ENCODE measurements at regions not wholly inside any gene's neighbourhood (a gene's known extent, or its start where the extent isn't known, plus 50 kb on each side); places are given as distances from the start of the nearest gene placed in this dataset.
"Not testable (repeated sequence)": the region's sequence is repeated elsewhere in the genome, so short reads cannot be mapped to it uniquely, and the experiment has no call there.

- TF ChIP-seq CTCF (IDR thresholded peaks at IDR 0.05; ENCODE audit: borderline replicate concordance, insufficient read depth, low read depth, low read length): no peak
These were observed 76.9 kb upstream of the TOP3B start for GRCh38 chr22:22059291-22060002.

GRCh38 chr22:22058633-22059290 lies 76.2 kb upstream of the TOP3B start:
- H3K4me3 ChIP-seq (ENCODE audit: low read depth, low read length): no peak overlapping the region
- no peak for TF ChIP-seq CTCF (IDR thresholded peaks at IDR 0.05; ENCODE audit: borderline replicate concordance, insufficient read depth, low read depth, low read length)

More at GRCh38 chr22:22059291-22060002, 76.9 kb upstream of the TOP3B start:
- H3K4me3 ChIP-seq (ENCODE audit: low read depth, low read length): no peak overlapping the region

GRCh38 chr22:22057617-22058378 lies 75.2 kb upstream of the TOP3B start:
- TF ChIP-seq CTCF (IDR thresholded peaks at IDR 0.05; ENCODE audit: borderline replicate concordance, insufficient read depth, low read depth, low read length): no peak
- no peak overlapping the region for H3K4me3 ChIP-seq (ENCODE audit: low read depth, low read length)

- H3K4me3 ChIP-seq (ENCODE audit: low read depth, low read length): not testable (repeated sequence)
These were observed 74.4 kb upstream of the TOP3B start for GRCh38 chr22:22056809-22057594.

- H3K4me3 ChIP-seq (ENCODE audit: low read depth, low read length): not testable (repeated sequence)
These were observed 70.1 kb upstream of the TOP3B start for GRCh38 chr22:22052548-22053139.

GRCh38 chr22:22051032-22051431 lies 68.4 kb upstream of the TOP3B start:
- H3K4me3 ChIP-seq (ENCODE audit: low read depth, low read length): not testable (repeated sequence)

GRCh38 chr22:22050141-22050775 lies 67.7 kb upstream of the TOP3B start:
- H3K4me3 ChIP-seq (ENCODE audit: low read depth, low read length): no peak overlapping the region
- no peak for TF ChIP-seq CTCF (IDR thresholded peaks at IDR 0.05; ENCODE audit: borderline replicate concordance, insufficient read depth, low read depth, low read length)

GRCh38 chr22:22049684-22050083 lies 67.1 kb upstream of the TOP3B start:
- TF ChIP-seq CTCF (IDR thresholded peaks at IDR 0.05; ENCODE audit: borderline replicate concordance, insufficient read depth, low read depth, low read length): no peak
- H3K4me3 ChIP-seq (ENCODE audit: low read depth, low read length): no peak overlapping the region

Data from GM12875 (cell line).